Stomach (tissue), 4 donors: ENCODE measurements at regions not wholly inside any gene's neighbourhood (a gene's known extent, or its start where the extent isn't known, plus 50 kb on each side); places are given as distances from the start of the nearest gene placed in this dataset.

Source experiments
- EP300 ChIP-seq: sonication (generic); formaldehyde crosslinking; IDR thresholded peaks from one replicate; pipeline ENCODE4 v1.6.1; 2017; ENCODE audit warnings: antibody characterized with exemption
- TF ChIP-seq, protein P1 (sequence below), 7 experiments: fragments of 450-650 bp in 4 of 7; fragments of 200-600 bp in 3 of 7; sonication (generic) in 3 of 7; IDR thresholded peaks; one replicate each; pipeline ENCODE4 v1.5.1; 2016 to 2019; ENCODE audit warnings: antibody characterized with exemption in 7 of 7, control low read depth in 2 of 7, mild to moderate bottlenecking in 1 of 7

DNA sequence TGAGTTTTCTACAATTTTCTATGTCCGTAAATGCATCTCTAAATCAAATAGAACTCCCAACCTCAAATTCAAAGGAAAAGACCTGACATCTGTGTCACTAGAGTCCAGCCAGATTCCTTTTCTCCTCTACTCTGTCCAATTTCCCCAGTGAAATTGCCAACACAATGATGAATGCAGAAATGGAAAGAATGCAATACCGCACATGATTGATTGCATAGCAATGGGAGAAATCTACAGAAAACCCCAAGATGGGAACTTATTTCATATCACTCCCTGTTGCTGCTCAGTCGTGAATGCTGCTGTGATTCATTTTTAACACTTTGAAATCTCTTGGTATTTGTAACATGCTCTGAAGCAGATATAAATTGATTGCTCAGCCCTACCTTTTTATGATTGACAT lies 355.1 kb upstream of the TUSC1 start:
- TF ChIP-seq, protein P1, sequence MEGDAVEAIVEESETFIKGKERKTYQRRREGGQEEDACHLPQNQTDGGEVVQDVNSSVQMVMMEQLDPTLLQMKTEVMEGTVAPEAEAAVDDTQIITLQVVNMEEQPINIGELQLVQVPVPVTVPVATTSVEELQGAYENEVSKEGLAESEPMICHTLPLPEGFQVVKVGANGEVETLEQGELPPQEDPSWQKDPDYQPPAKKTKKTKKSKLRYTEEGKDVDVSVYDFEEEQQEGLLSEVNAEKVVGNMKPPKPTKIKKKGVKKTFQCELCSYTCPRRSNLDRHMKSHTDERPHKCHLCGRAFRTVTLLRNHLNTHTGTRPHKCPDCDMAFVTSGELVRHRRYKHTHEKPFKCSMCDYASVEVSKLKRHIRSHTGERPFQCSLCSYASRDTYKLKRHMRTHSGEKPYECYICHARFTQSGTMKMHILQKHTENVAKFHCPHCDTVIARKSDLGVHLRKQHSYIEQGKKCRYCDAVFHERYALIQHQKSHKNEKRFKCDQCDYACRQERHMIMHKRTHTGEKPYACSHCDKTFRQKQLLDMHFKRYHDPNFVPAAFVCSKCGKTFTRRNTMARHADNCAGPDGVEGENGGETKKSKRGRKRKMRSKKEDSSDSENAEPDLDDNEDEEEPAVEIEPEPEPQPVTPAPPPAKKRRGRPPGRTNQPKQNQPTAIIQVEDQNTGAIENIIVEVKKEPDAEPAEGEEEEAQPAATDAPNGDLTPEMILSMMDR (IDR thresholded peaks at IDR 0.05) = no peak
- TF ChIP-seq EP300 = no peak
